ENCODE measurements at regions not wholly inside any gene's neighbourhood (a gene's known extent, or its start where the extent isn't known, plus 50 kb on each side); places are given as distances from the start of the nearest gene placed in this dataset.

DNA sequence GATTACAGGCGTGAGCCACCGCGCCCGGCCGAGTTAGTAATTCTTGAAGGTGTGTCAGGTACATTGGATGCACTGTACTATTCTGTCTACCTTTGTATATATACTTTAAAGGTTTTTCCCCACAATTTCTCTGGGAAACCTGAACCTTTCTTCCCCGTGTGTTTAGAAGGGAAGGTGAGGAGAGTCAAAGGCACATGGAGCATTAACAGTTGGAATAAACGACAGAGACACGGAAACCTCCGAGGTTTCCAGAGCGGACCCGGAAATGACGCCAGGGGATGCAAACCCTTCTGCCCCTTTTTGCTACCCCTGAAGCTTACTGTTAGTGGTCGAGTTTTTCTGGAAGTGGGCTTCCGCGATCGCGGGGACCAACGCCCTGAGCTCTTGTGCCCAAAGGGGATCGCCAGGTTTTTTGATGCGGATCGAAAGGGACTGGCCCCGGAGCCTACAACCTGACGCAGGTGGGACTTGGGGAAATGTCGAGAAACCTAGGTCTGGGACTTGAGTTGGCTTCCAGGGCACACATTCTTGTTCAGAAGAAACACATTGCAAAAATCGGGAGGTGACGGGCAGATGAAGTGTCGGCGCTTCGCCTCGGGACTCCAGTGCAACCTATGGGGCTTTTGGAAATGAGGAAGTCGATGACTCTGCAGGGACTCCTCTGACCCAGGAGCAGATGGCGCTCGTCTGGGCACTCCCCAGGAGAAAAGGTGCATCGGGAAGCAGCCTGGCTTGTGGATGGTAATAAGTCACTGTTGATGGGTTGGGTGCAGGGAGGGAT lies 218.2 kb downstream of the OR2B2 start (continued):
- TF ChIP-seq ZNF619 (CRISPR knock-in tag; IDR thresholded peaks at IDR 0.05) (no peak; the same call in 1 of the 2 replicates), ZNF569 (CRISPR knock-in tag; IDR thresholded peaks at IDR 0.05; ENCODE audit: borderline replicate concordance) (no peak), PHF5A (CRISPR knock-in tag; IDR thresholded peaks at IDR 0.05; ENCODE audit: low read depth, unreplicated experiment) (no peak), SATB2 (CRISPR knock-in tag; IDR thresholded peaks at IDR 0.05) (no peak), ZSCAN12 (CRISPR knock-in tag; IDR thresholded peaks at IDR 0.05) (0 out of 2 replicates have a peak, but pooled peaks have one; percentile 54), BCLAF1 (IDR thresholded peaks at IDR 0.05) (no peak), AGO1 (IDR thresholded peaks at IDR 0.05; ENCODE audit: low read depth, low read length, poor library complexity, severe bottlenecking) (no peak), EP300 (IDR thresholded peaks at IDR 0.05; ENCODE audit: low read depth in 2 of 2, low read length in 2 of 2) (no peak), EP300 (CRISPR knock-in tag; IDR thresholded peaks at IDR 0.05; ENCODE audit: borderline replicate concordance) (no peak; the same call in 1 of the 2 replicates), KLF15 (CRISPR knock-in tag; IDR thresholded peaks at IDR 0.05; ENCODE audit: borderline replicate concordance) (no peak), DPF2 (CRISPR knock-in tag; IDR thresholded peaks at IDR 0.05; ENCODE audit: borderline replicate concordance, low read depth) (no peak), JUNB (CRISPR knock-in tag; IDR thresholded peaks at IDR 0.05; ENCODE audit: borderline replicate concordance) (no peak), HNRNPLL (IDR thresholded peaks at IDR 0.05; ENCODE audit: low read depth, low read length, poor library complexity, severe bottlenecking) (no peak)
- TF ChIP-seq, protein P1, sequence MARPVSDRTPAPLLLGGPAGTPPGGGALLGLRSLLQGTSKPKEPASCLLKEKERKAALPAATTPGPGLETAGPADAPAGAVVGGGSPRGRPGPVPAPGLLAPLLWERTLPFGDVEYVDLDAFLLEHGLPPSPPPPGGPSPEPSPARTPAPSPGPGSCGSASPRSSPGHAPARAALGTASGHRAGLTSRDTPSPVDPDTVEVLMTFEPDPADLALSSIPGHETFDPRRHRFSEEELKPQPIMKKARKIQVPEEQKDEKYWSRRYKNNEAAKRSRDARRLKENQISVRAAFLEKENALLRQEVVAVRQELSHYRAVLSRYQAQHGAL (CRISPR knock-in tag; IDR thresholded peaks at IDR 0.05; ENCODE audit: not compliant biosample characterization) = no peak
- TF ChIP-seq, protein P2, sequence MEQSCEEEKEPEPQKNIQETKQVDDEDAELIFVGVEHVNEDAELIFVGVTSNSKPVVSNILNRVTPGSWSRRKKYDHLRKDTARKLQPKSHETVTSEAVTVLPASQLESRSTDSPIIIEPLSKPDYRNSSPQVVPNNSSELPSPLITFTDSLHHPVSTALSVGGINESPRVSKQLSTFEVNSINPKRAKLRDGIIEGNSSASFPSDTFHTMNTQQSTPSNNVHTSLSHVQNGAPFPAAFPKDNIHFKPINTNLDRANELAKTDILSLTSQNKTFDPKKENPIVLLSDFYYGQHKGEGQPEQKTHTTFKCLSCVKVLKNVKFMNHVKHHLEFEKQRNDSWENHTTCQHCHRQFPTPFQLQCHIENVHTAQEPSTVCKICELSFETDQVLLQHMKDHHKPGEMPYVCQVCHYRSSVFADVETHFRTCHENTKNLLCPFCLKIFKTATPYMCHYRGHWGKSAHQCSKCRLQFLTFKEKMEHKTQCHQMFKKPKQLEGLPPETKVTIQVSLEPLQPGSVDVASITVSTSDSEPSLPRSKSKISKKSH (CRISPR knock-in tag; IDR thresholded peaks at IDR 0.05; ENCODE audit: borderline replicate concordance) = no peak

Measured in HepG2 (cell line).